Neural progenitor cell (in vitro differentiated cells): ENCODE measurements at regions not wholly inside any gene's neighbourhood (a gene's known extent, or its start where the extent isn't known, plus 50 kb on each side); places are given as distances from the start of the nearest gene placed in this dataset.

Experiments used
- EZH2 ChIP-seq: fragments of 200-600 bp; sonication (generic); IDR thresholded peaks from 2 replicates; pipeline ENCODE4 v1.6.1; 2017; ENCODE audit warnings: antibody characterized with exemption, mild to moderate bottlenecking, moderate library complexity
- TF ChIP-seq, protein P1 (sequence below): fragments of 200-600 bp; sonication (generic); IDR thresholded peaks from 2 replicates; pipeline ENCODE4 v1.5.1; 2017; ENCODE audit warnings: antibody characterized with exemption, mild to moderate bottlenecking

DNA sequence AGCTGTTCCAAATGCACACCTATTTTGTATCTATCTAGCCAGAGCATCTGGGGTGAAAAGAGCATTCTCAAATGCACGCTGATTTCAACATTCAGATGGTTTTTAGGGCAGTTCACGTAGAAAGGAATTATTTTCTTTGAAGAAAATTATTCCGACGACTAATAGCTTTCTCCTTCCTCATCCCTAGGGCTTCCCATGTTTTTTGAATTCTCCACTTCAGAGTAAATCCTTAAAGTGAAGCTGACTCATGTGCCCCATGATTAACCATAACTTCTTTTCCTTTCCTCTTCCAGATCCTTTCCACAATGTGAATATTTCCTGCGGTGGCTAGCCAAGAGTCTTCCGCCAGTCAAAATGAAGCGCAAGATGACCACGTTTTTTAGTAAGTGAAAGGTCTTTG lies 86.7 kb upstream of the PDHA1 start:
- TF ChIP-seq, protein P1, sequence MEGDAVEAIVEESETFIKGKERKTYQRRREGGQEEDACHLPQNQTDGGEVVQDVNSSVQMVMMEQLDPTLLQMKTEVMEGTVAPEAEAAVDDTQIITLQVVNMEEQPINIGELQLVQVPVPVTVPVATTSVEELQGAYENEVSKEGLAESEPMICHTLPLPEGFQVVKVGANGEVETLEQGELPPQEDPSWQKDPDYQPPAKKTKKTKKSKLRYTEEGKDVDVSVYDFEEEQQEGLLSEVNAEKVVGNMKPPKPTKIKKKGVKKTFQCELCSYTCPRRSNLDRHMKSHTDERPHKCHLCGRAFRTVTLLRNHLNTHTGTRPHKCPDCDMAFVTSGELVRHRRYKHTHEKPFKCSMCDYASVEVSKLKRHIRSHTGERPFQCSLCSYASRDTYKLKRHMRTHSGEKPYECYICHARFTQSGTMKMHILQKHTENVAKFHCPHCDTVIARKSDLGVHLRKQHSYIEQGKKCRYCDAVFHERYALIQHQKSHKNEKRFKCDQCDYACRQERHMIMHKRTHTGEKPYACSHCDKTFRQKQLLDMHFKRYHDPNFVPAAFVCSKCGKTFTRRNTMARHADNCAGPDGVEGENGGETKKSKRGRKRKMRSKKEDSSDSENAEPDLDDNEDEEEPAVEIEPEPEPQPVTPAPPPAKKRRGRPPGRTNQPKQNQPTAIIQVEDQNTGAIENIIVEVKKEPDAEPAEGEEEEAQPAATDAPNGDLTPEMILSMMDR = no peak
- no peak for TF ChIP-seq EZH2
